Mucosa of descending colon (tissue), 3 donors: ENCODE measurements at regions not wholly inside any gene's neighbourhood (a gene's known extent, or its start where the extent isn't known, plus 50 kb on each side); places are given as distances from the start of the nearest gene placed in this dataset.

Experiments used
- ATAC-seq: fragments of 200-7000 bp; cut with Tn5 transposase; one replicate; pipeline ENCODE4 v1.9.1; 2020; ENCODE audit warnings: mild to moderate bottlenecking, moderate library complexity
- DNase-seq, 3 donors: peaks; one replicate each; pipeline ENCODE4 v3.0.0-alpha.2; 2020
- H3K36me3 ChIP-seq: fragments of 200-600 bp; one replicate; pipeline ENCODE4 v1.8.0; 2021; ENCODE audit warnings: low read depth, mild to moderate bottlenecking
- H3K4me1 ChIP-seq: fragments of 200-600 bp; one replicate; pipeline ENCODE4 v1.8.0; 2021; ENCODE audit warnings: low read depth, mild to moderate bottlenecking
- H3K4me3 ChIP-seq: fragments of 200-600 bp; one replicate; pipeline ENCODE4 v1.8.0; 2021; ENCODE audit warnings: mild to moderate bottlenecking
- H3K9me3 ChIP-seq: fragments of 200-600 bp; one replicate; pipeline ENCODE4 v1.8.0; 2021; ENCODE audit warnings: mild to moderate bottlenecking
- CTCF ChIP-seq: fragments of 200-600 bp; IDR thresholded peaks from one replicate; pipeline ENCODE4 v1.8.0; 2022; ENCODE audit warnings: antibody characterized with exemption, mild to moderate bottlenecking
- intact Hi-C, 2 donors: fragments of 100-400 bp; cut with DNase I in 1 of 2; cut with micrococcal nuclease in 1 of 2; formaldehyde crosslinking; loops; one replicate each; pipeline versions ENCODE4 v1.11.0 to v1.11.1; 2022; cut with DNase I, micrococcal nuclease
- donor health status: DM: no; HTN: no; CAD: no; lungs with moderate emphysema.
- donor health status: DM: no; HTN: no; CAD: no.
- donor health status: DM: no; HTN: yes; CAD: no.

GRCh38 chr2:118279005-118279404, 190.7 kb downstream of the INSIG2 start:
- no peak for ATAC-seq
- no peak overlapping the region for H3K4me3 ChIP-seq
- intact Hi-C loops, result no loop called here
- no peak for TF ChIP-seq CTCF
- no peaks in the 10 kb centered on the region for H3K4me1 ChIP-seq
- no peaks in the 10 kb centered on the region for H3K9me3 ChIP-seq
- H3K36me3 ChIP-seq, result no peaks in the 10 kb centered on the region
- no peak for DNase-seq

- H3K9me3 ChIP-seq, result no peaks in the 10 kb centered on the region
- intact Hi-C loops, result no loop called here
- no peaks in the 10 kb centered on the region for H3K36me3 ChIP-seq
- ATAC-seq, result no peak
- no peak for DNase-seq
- H3K4me1 ChIP-seq, result no peaks in the 10 kb centered on the region
- H3K4me3 ChIP-seq, result no peak overlapping the region
- no peak for TF ChIP-seq CTCF
Measured at GRCh38 chr2:118278046-118278445, 189.8 kb downstream of the INSIG2 start.

GRCh38 chr2:118274841-118275510, 186.7 kb downstream of the INSIG2 start:
- ATAC-seq (no peak), DNase-seq (no peak)
- Histone ChIP-seq H3K9me3 (no peaks in the 10 kb centered on the region), H3K4me1 (no peaks in the 10 kb centered on the region), H3K4me3 (no peak overlapping the region), H3K36me3 (no peaks in the 10 kb centered on the region)
- intact Hi-C loops, result no loop called here
- no peak for TF ChIP-seq CTCF

- DNase-seq, result no peak
- no peak for TF ChIP-seq CTCF
- ATAC-seq, result no peak
- H3K4me1 ChIP-seq, result no peaks in the 10 kb centered on the region
- no peaks in the 10 kb centered on the region for H3K9me3 ChIP-seq
- no peak overlapping the region for H3K4me3 ChIP-seq
- intact Hi-C loops, result no loop called here
- H3K36me3 ChIP-seq, result no peaks in the 10 kb centered on the region
Measured at GRCh38 chr2:118272391-118272790, 184.1 kb downstream of the INSIG2 start.

GRCh38 chr2:118269408-118270051, 181.3 kb downstream of the INSIG2 start:
- intact Hi-C loops, result no loop called here
- Histone ChIP-seq H3K36me3 (no peaks in the 10 kb centered on the region), H3K4me1 (no peaks in the 10 kb centered on the region), H3K4me3 (no peak overlapping the region), H3K9me3 (no peaks in the 10 kb centered on the region)
- no peak for TF ChIP-seq CTCF
- peak; percentile 21 for ATAC-seq
- DNase-seq, result no peak
